Stimulated activated naive B cell treated with anti-CD40 and anti-IgM and Interleukin-4, amounts not matched to agents 10 μg/mL and 1 μg/mL and 100 μg/mL, for 72 hours (primary cell): ENCODE measurements at regions not wholly inside any gene's neighbourhood (a gene's known extent, or its start where the extent isn't known, plus 50 kb on each side); places are given as distances from the start of the nearest gene placed in this dataset.
"Not testable (repeated sequence)": the region's sequence is repeated elsewhere in the genome, so short reads cannot be mapped to it uniquely, and the experiment has no call there.

ENCODE experiments used
- ATAC-seq, 2 donors: fragments of 150-1000 bp; cut with Tn5 transposase; replicated peaks; 2 replicates each; pipeline ENCODE4 v1.10.0; 2021; ENCODE audit warnings: moderate library complexity in 1 of 2
- DNase-seq: peaks from one replicate; pipeline ENCODE4 v3.0.0; 2021
- H3K27ac Mint-ChIP-seq: one replicate; pipeline ENCODE4 v1.8.0; 2022; ENCODE audit warnings: mild to moderate bottlenecking, mixed read lengths
- H3K27me3 Mint-ChIP-seq, 2 donors: one replicate each; pipeline ENCODE4 v1.8.0; 2022; ENCODE audit warnings: mixed read lengths in 2 of 2
- H3K36me3 Mint-ChIP-seq, 2 donors: one replicate each; pipeline ENCODE4 v1.8.0; 2022; ENCODE audit warnings: mixed read lengths in 2 of 2, mild to moderate bottlenecking in 1 of 2
- H3K4me1 Mint-ChIP-seq, 2 donors: one replicate each; pipeline ENCODE4 v1.8.0; 2022; ENCODE audit warnings: mixed read lengths in 2 of 2, mild to moderate bottlenecking in 1 of 2
- H3K4me3 Mint-ChIP-seq, 2 donors: one replicate each; pipeline ENCODE4 v1.8.0; 2022; ENCODE audit warnings: mild to moderate bottlenecking in 2 of 2, mixed read lengths in 2 of 2, moderate library complexity in 1 of 2
- H3K9me3 Mint-ChIP-seq, 2 donors: one replicate each; pipeline ENCODE4 v1.8.0; 2022; ENCODE audit warnings: mixed read lengths in 2 of 2, mild to moderate bottlenecking in 1 of 2

- no peaks in the 10 kb centered on the region for H3K36me3 Mint-ChIP-seq
- ATAC-seq (no peak), DNase-seq (no peak)
- H3K9me3 Mint-ChIP-seq, result peaks cover 1 to 5% of the 10 kb centered on the region in 2 donors
- no peaks in the 10 kb centered on the region for H3K4me1 Mint-ChIP-seq
- H3K4me3 Mint-ChIP-seq, result no peak overlapping the region
- H3K27me3 Mint-ChIP-seq, result no peaks in the 10 kb centered on the region
- no peak overlapping the region for H3K27ac Mint-ChIP-seq
Measured at GRCh38 chr5:2534251-2534650, 217.2 kb downstream of the IRX2 start.

GRCh38 chr5:2533848-2534247 is 217.6 kb downstream of the IRX2 start:
- not testable (repeated sequence) for H3K27ac Mint-ChIP-seq, H3K4me3 Mint-ChIP-seq, ATAC-seq, H3K27me3 Mint-ChIP-seq, H3K4me1 Mint-ChIP-seq, DNase-seq, H3K9me3 Mint-ChIP-seq, H3K36me3 Mint-ChIP-seq

- Mint-ChIP-seq H3K9me3 (peaks cover 0 to 7% of the 10 kb centered on the region in 2 donors), H3K4me1 (no peaks in the 10 kb centered on the region), H3K36me3 (no peaks in the 10 kb centered on the region), H3K27me3 (no peaks in the 10 kb centered on the region), H3K4me3 (no peak overlapping the region), H3K27ac (no peak overlapping the region)
- no peak for DNase-seq
- no peak for ATAC-seq
Measured at GRCh38 chr5:2532809-2533208, 218.7 kb downstream of the IRX2 start.

- peaks cover 0 to 4% of the 10 kb centered on the region in 2 donors for H3K9me3 Mint-ChIP-seq
- no peak for ATAC-seq
- H3K36me3 Mint-ChIP-seq, result no peaks in the 10 kb centered on the region
- no peaks in the 10 kb centered on the region for H3K4me1 Mint-ChIP-seq
- DNase-seq, result no peak
- H3K27ac Mint-ChIP-seq, result no peak overlapping the region
- no peak overlapping the region for H3K4me3 Mint-ChIP-seq
- H3K27me3 Mint-ChIP-seq, result no peaks in the 10 kb centered on the region
Measured at GRCh38 chr5:2531318-2531717, 220.2 kb downstream of the IRX2 start.

GRCh38 chr5:2530609-2531008 is 220.9 kb downstream of the IRX2 start:
- Mint-ChIP-seq H3K27me3 (no peaks in the 10 kb centered on the region), H3K9me3 (peaks cover 6 to 8% of the 10 kb centered on the region in 2 donors), H3K27ac (no peak overlapping the region), H3K4me3 (no peak overlapping the region), H3K4me1 (no peaks in the 10 kb centered on the region), H3K36me3 (no peaks in the 10 kb centered on the region)
- DNase-seq (no peak), ATAC-seq (no peak)

- Mint-ChIP-seq H3K36me3 (no peaks in the 10 kb centered on the region), H3K27me3 (no peaks in the 10 kb centered on the region), H3K4me1 (no peaks in the 10 kb centered on the region), H3K9me3 (peaks cover 6 to 10% of the 10 kb centered on the region in 2 donors), H3K27ac (no peak overlapping the region), H3K4me3 (no peak overlapping the region)
- DNase-seq (no peak), ATAC-seq (no peak)
Measured at GRCh38 chr5:2529371-2530092, 221.9 kb downstream of the IRX2 start.

GRCh38 chr5:2525351-2525750 is 226.1 kb downstream of the IRX2 start:
- no peaks in the 10 kb centered on the region for H3K36me3 Mint-ChIP-seq
- DNase-seq, result no peak
- no peak overlapping the region for H3K4me3 Mint-ChIP-seq
- no peaks in the 10 kb centered on the region for H3K27me3 Mint-ChIP-seq
- no peaks in the 10 kb centered on the region for H3K4me1 Mint-ChIP-seq
- H3K27ac Mint-ChIP-seq, result no peak overlapping the region
- peaks cover 6 to 8% of the 10 kb centered on the region in 2 donors for H3K9me3 Mint-ChIP-seq
- ATAC-seq, result no peak

- DNase-seq, result no peak
- H3K27ac Mint-ChIP-seq, result no peak overlapping the region
- no peak overlapping the region for H3K4me3 Mint-ChIP-seq
Measured at GRCh38 chr5:2524620-2525019, 226.9 kb downstream of the IRX2 start.

GRCh38 chr5:2523180-2523579 is 228.3 kb downstream of the IRX2 start:
- Mint-ChIP-seq H3K27me3 (no peaks in the 10 kb centered on the region), H3K4me1 (no peaks in the 10 kb centered on the region), H3K9me3 (peaks cover 6 to 8% of the 10 kb centered on the region in 2 donors), H3K27ac (no peak overlapping the region), H3K4me3 (no peak overlapping the region), H3K36me3 (no peaks in the 10 kb centered on the region)
- DNase-seq (no peak), ATAC-seq (no peak)

More at GRCh38 chr5:2524620-2525019, 226.9 kb downstream of the IRX2 start:
- no peak for ATAC-seq
- no peaks in the 10 kb centered on the region for H3K4me1 Mint-ChIP-seq
- H3K36me3 Mint-ChIP-seq, result no peaks in the 10 kb centered on the region
- H3K9me3 Mint-ChIP-seq, result peaks cover 6 to 8% of the 10 kb centered on the region in 2 donors
- H3K27me3 Mint-ChIP-seq, result no peaks in the 10 kb centered on the region

GRCh38 chr5:2522372-2522771 is 229.1 kb downstream of the IRX2 start:
- Mint-ChIP-seq H3K27ac (no peak overlapping the region), H3K36me3 (no peaks in the 10 kb centered on the region), H3K27me3 (no peaks in the 10 kb centered on the region), H3K9me3 (peaks cover 6% of the 10 kb centered on the region in 2 donors), H3K4me1 (no peaks in the 10 kb centered on the region), H3K4me3 (no peak overlapping the region)
- ATAC-seq, result no peak
- DNase-seq, result no peak

GRCh38 chr5:2519153-2519552 is 232.3 kb downstream of the IRX2 start:
- H3K27me3 Mint-ChIP-seq, result no peaks in the 10 kb centered on the region
- H3K4me3 Mint-ChIP-seq, result no peak overlapping the region
- no peaks in the 10 kb centered on the region for H3K36me3 Mint-ChIP-seq
- ATAC-seq (no peak), DNase-seq (no peak)
- H3K9me3 Mint-ChIP-seq, result no peaks in the 10 kb centered on the region
- H3K27ac Mint-ChIP-seq, result no peak overlapping the region
- H3K4me1 Mint-ChIP-seq, result no peaks in the 10 kb centered on the region

GRCh38 chr5:2517451-2517850 is 234.0 kb downstream of the IRX2 start:
- H3K4me3 Mint-ChIP-seq, result no peak overlapping the region
- H3K36me3 Mint-ChIP-seq, result no peaks in the 10 kb centered on the region
- H3K27me3 Mint-ChIP-seq, result no peaks in the 10 kb centered on the region
- no peak overlapping the region for H3K27ac Mint-ChIP-seq
- DNase-seq (no peak), ATAC-seq (no peak)
- no peaks in the 10 kb centered on the region for H3K4me1 Mint-ChIP-seq
- H3K9me3 Mint-ChIP-seq, result no peaks in the 10 kb centered on the region

GRCh38 chr5:2515180-2515764 is 236.2 kb downstream of the IRX2 start:
- ATAC-seq, result no peak
- Mint-ChIP-seq H3K4me1 (no peaks in the 10 kb centered on the region), H3K27ac (no peak overlapping the region), H3K27me3 (no peaks in the 10 kb centered on the region), H3K4me3 (no peak overlapping the region), H3K9me3 (peaks cover 0 to 1% of the 10 kb centered on the region in 2 donors), H3K36me3 (no peaks in the 10 kb centered on the region)
- no peak for DNase-seq

- Mint-ChIP-seq H3K4me1 (no peaks in the 10 kb centered on the region), H3K36me3 (no peaks in the 10 kb centered on the region), H3K9me3 (peaks cover 5 to 6% of the 10 kb centered on the region in 2 donors), H3K4me3 (no peak overlapping the region), H3K27me3 (no peaks in the 10 kb centered on the region), H3K27ac (no peak overlapping the region)
- no peak for DNase-seq
- no peak for ATAC-seq
Measured at GRCh38 chr5:2514484-2514883, 237.0 kb downstream of the IRX2 start.

GRCh38 chr5:2511706-2512105 is 239.8 kb downstream of the IRX2 start:
- Mint-ChIP-seq H3K27me3 (no peaks in the 10 kb centered on the region), H3K36me3 (no peaks in the 10 kb centered on the region), H3K27ac (no peak overlapping the region), H3K4me3 (no peak overlapping the region), H3K9me3 (peaks cover 10% of the 10 kb centered on the region in 2 donors), H3K4me1 (no peaks in the 10 kb centered on the region)
- ATAC-seq (no peak), DNase-seq (no peak)
